NCI-H446 (cell line): ENCODE measurements at regions not wholly inside any gene's neighbourhood (a gene's known extent, or its start where the extent isn't known, plus 50 kb on each side); places are given as distances from the start of the nearest gene placed in this dataset.

Source experiments
- DNase-seq, 2 experiments: peaks; one replicate each; lab custom pipeline; 2025; lab: John Stamatoyannopoulos, UW

GRCh38 chr4:135316266-135316779 is 1114.7 kb upstream of the PABPC4L start:
- no peak for DNase-seq

GRCh38 chr4:135290136-135290535 is 1088.5 kb upstream of the PABPC4L start:
- no peak for DNase-seq

GRCh38 chr4:135283934-135284333 is 1082.3 kb upstream of the PABPC4L start:
- no peak for DNase-seq

GRCh38 chr4:135282676-135283075 is 1081.1 kb upstream of the PABPC4L start:
- no peak for DNase-seq

- no peak for DNase-seq
Measured at GRCh38 chr4:135281230-135281629, 1079.6 kb upstream of the PABPC4L start.

GRCh38 chr4:135277980-135278315 is 1076.4 kb upstream of the PABPC4L start:
- no peak for DNase-seq

GRCh38 chr4:135277068-135277979 is 1075.7 kb upstream of the PABPC4L start:
- no peak for DNase-seq

- no peak for DNase-seq
Measured at GRCh38 chr4:135274416-135274815, 1072.8 kb upstream of the PABPC4L start.

GRCh38 chr4:135269125-135269890 is 1067.7 kb upstream of the PABPC4L start:
- no peak for DNase-seq

- DNase-seq = peak in 1 of 2 experiments; percentile 5
Measured at GRCh38 chr4:135268369-135268768, 1066.8 kb upstream of the PABPC4L start.

GRCh38 chr4:135267148-135267865 is 1065.7 kb upstream of the PABPC4L start:
- peak; percentile 28 to 79 for DNase-seq

GRCh38 chr4:135256111-135256510 is 1054.5 kb upstream of the PABPC4L start:
- no peak for DNase-seq

GRCh38 chr4:135250040-135250439 is 1048.5 kb upstream of the PABPC4L start:
- DNase-seq = no peak

- DNase-seq = no peak
Measured at GRCh38 chr4:135249024-135249423, 1047.4 kb upstream of the PABPC4L start.

GRCh38 chr4:135244696-135245095 is 1043.1 kb upstream of the PABPC4L start:
- DNase-seq = no peak

- no peak for DNase-seq
Measured at GRCh38 chr4:135244056-135244455, 1042.5 kb upstream of the PABPC4L start.

- peak in 1 of 2 experiments; percentile 31 for DNase-seq
Measured at GRCh38 chr4:135240796-135241195, 1039.2 kb upstream of the PABPC4L start.

- no peak for DNase-seq
Measured at GRCh38 chr4:135239964-135240363, 1038.4 kb upstream of the PABPC4L start.

GRCh38 chr4:135238940-135239339 is 1037.4 kb upstream of the PABPC4L start:
- no peak for DNase-seq

- no peak for DNase-seq
Measured at GRCh38 chr4:135236048-135236447, 1034.5 kb upstream of the PABPC4L start.

- no peak for DNase-seq
Measured at GRCh38 chr4:135227842-135228241, 1026.3 kb upstream of the PABPC4L start.

GRCh38 chr4:135225551-135225950 is 1024.0 kb upstream of the PABPC4L start:
- DNase-seq = no peak
